ENCODE measurements at regions not wholly inside any gene's neighbourhood (a gene's known extent, or its start where the extent isn't known, plus 50 kb on each side); places are given as distances from the start of the nearest gene placed in this dataset.

- Histone ChIP-seq H3K4me1 (ENCODE audit: control extremely low read depth in 1 of 4, control insufficient read depth in 4 of 4, insufficient read depth in 4 of 4, low read length in 3 of 4) (no peaks in the 10 kb centered on the region), H3K4me3 (ENCODE audit: control insufficient read depth in 1 of 7, extremely low read depth in 1 of 7, insufficient read depth in 4 of 7, low read depth in 2 of 7, low read length in 6 of 7) (no peak overlapping the region), H3K36me3 (ENCODE audit: control insufficient read depth in 4 of 4, insufficient read depth in 4 of 4, low read length in 3 of 4) (no peaks in the 10 kb centered on the region), H3K27me3 (replicated peaks in 2 of 5; ENCODE audit: control insufficient read depth in 4 of 5, insufficient read depth in 5 of 5, low read length in 4 of 5) (peaks cover 0 to 1% (median 0%) of the 10 kb centered on the region in 5 experiments), H3K27ac (ENCODE audit: insufficient read depth in 1 of 2, low read depth in 1 of 2, low read length in 2 of 2, poor library complexity in 1 of 2, severe bottlenecking in 2 of 2) (no peak overlapping the region), H3K9me3 (ENCODE audit: control extremely low read depth in 1 of 5, control insufficient read depth in 4 of 5, insufficient read depth in 2 of 5, low read depth in 1 of 5, low read length in 4 of 5) (peaks cover 4 to 12% (median 7%) of the 10 kb centered on the region in 5 experiments)
- 100% methylated on average over 2 of the region's 5 CpGs for WGBS (ENCODE audit: insufficient coverage)
- POLR2A ChIA-PET = no interaction called here
- no peak for DNase-seq
- CTCF ChIA-PET = no interaction called here
Observed at GRCh38 chr1:229087339-229087738, 183.6 kb upstream of the RAB4A start.

GRCh38 chr1:229087906-229088305 is 183.0 kb upstream of the RAB4A start:
- 95% methylated on average over 14 of the region's 14 CpGs for WGBS (ENCODE audit: insufficient coverage)
- Histone ChIP-seq H3K27ac (ENCODE audit: insufficient read depth in 1 of 2, low read depth in 1 of 2, low read length in 2 of 2, poor library complexity in 1 of 2, severe bottlenecking in 2 of 2) (no peak overlapping the region), H3K4me1 (ENCODE audit: control extremely low read depth in 1 of 4, control insufficient read depth in 4 of 4, insufficient read depth in 4 of 4, low read length in 3 of 4) (no peaks in the 10 kb centered on the region), H3K36me3 (ENCODE audit: control insufficient read depth in 4 of 4, insufficient read depth in 4 of 4, low read length in 3 of 4) (no peaks in the 10 kb centered on the region), H3K9me3 (ENCODE audit: control extremely low read depth in 1 of 5, control insufficient read depth in 4 of 5, insufficient read depth in 2 of 5, low read depth in 1 of 5, low read length in 4 of 5) (peaks cover 4 to 8% (median 7%) of the 10 kb centered on the region in 5 experiments), H3K27me3 (replicated peaks in 2 of 5; ENCODE audit: control insufficient read depth in 4 of 5, insufficient read depth in 5 of 5, low read length in 4 of 5) (peaks cover 0 to 2% (median 0%) of the 10 kb centered on the region in 5 experiments), H3K4me3 (ENCODE audit: control insufficient read depth in 1 of 7, extremely low read depth in 1 of 7, insufficient read depth in 4 of 7, low read depth in 2 of 7, low read length in 6 of 7) (no peak overlapping the region)
- ChIA-PET CTCF (no interaction called here), POLR2A (no interaction called here)
- no peak for DNase-seq

GRCh38 chr1:229088711-229089110 is 182.2 kb upstream of the RAB4A start:
- no peaks in the 10 kb centered on the region for H3K36me3 ChIP-seq (ENCODE audit: control insufficient read depth in 4 of 4, insufficient read depth in 4 of 4, low read length in 3 of 4)
- POLR2A ChIA-PET = no interaction called here
- no peak overlapping the region for H3K4me3 ChIP-seq (ENCODE audit: control insufficient read depth in 1 of 7, extremely low read depth in 1 of 7, insufficient read depth in 4 of 7, low read depth in 2 of 7, low read length in 6 of 7)
- no peaks in the 10 kb centered on the region for H3K4me1 ChIP-seq (ENCODE audit: control extremely low read depth in 1 of 4, control insufficient read depth in 4 of 4, insufficient read depth in 4 of 4, low read length in 3 of 4)
- CTCF ChIA-PET = no interaction called here
- whole genome bisulfite sequencing (ENCODE audit: insufficient coverage) = 93% methylated on average over 2 of the region's 4 CpGs
- H3K27ac ChIP-seq (ENCODE audit: insufficient read depth in 1 of 2, low read depth in 1 of 2, low read length in 2 of 2, poor library complexity in 1 of 2, severe bottlenecking in 2 of 2) = no peak overlapping the region
- DNase-seq = no peak
- peaks cover 0 to 2% (median 1%) of the 10 kb centered on the region in 5 experiments for H3K9me3 ChIP-seq (ENCODE audit: control extremely low read depth in 1 of 5, control insufficient read depth in 4 of 5, insufficient read depth in 2 of 5, low read depth in 1 of 5, low read length in 4 of 5)
- H3K27me3 ChIP-seq (replicated peaks in 2 of 5; ENCODE audit: control insufficient read depth in 4 of 5, insufficient read depth in 5 of 5, low read length in 4 of 5) = peaks cover 0 to 2% (median 0%) of the 10 kb centered on the region in 5 experiments

- WGBS (ENCODE audit: insufficient coverage) = 83% methylated on average over 4 of the region's 4 CpGs
- ChIA-PET POLR2A (no interaction called here), CTCF (no interaction called here)
- DNase-seq = no peak
- Histone ChIP-seq H3K27ac (ENCODE audit: insufficient read depth in 1 of 2, low read depth in 1 of 2, low read length in 2 of 2, poor library complexity in 1 of 2, severe bottlenecking in 2 of 2) (no peak overlapping the region), H3K36me3 (ENCODE audit: control insufficient read depth in 4 of 4, insufficient read depth in 4 of 4, low read length in 3 of 4) (no peaks in the 10 kb centered on the region), H3K4me3 (ENCODE audit: control insufficient read depth in 1 of 7, extremely low read depth in 1 of 7, insufficient read depth in 4 of 7, low read depth in 2 of 7, low read length in 6 of 7) (no peak overlapping the region), H3K27me3 (replicated peaks in 2 of 5; ENCODE audit: control insufficient read depth in 4 of 5, insufficient read depth in 5 of 5, low read length in 4 of 5) (peaks cover 0 to 2% (median 0%) of the 10 kb centered on the region in 5 experiments), H3K4me1 (ENCODE audit: control extremely low read depth in 1 of 4, control insufficient read depth in 4 of 4, insufficient read depth in 4 of 4, low read length in 3 of 4) (no peaks in the 10 kb centered on the region), H3K9me3 (ENCODE audit: control extremely low read depth in 1 of 5, control insufficient read depth in 4 of 5, insufficient read depth in 2 of 5, low read depth in 1 of 5, low read length in 4 of 5) (no peaks in the 10 kb centered on the region)
Observed at GRCh38 chr1:229089586-229090208, 181.2 kb upstream of the RAB4A start.

GRCh38 chr1:229091721-229092136 is 179.2 kb upstream of the RAB4A start:
- Histone ChIP-seq H3K4me1 (ENCODE audit: control extremely low read depth in 1 of 4, control insufficient read depth in 4 of 4, insufficient read depth in 4 of 4, low read length in 3 of 4) (no peaks in the 10 kb centered on the region), H3K27me3 (replicated peaks in 2 of 5; ENCODE audit: control insufficient read depth in 4 of 5, insufficient read depth in 5 of 5, low read length in 4 of 5) (peaks cover 0 to 2% (median 0%) of the 10 kb centered on the region in 5 experiments), H3K36me3 (ENCODE audit: control insufficient read depth in 4 of 4, insufficient read depth in 4 of 4, low read length in 3 of 4) (no peaks in the 10 kb centered on the region), H3K4me3 (ENCODE audit: control insufficient read depth in 1 of 7, extremely low read depth in 1 of 7, insufficient read depth in 4 of 7, low read depth in 2 of 7, low read length in 6 of 7) (no peak overlapping the region), H3K9me3 (ENCODE audit: control extremely low read depth in 1 of 5, control insufficient read depth in 4 of 5, insufficient read depth in 2 of 5, low read depth in 1 of 5, low read length in 4 of 5) (peaks cover 0 to 2% (median 2%) of the 10 kb centered on the region in 5 experiments), H3K27ac (ENCODE audit: insufficient read depth in 1 of 2, low read depth in 1 of 2, low read length in 2 of 2, poor library complexity in 1 of 2, severe bottlenecking in 2 of 2) (no peak overlapping the region)
- CTCF ChIA-PET = interaction anchor here (0.6 to 1.4 kb wide), 6 partner anchors 9 to 118 kb away, joined by 3 to 4 read pairs (median 4); no protein-coding TSS in a partner anchor
- 94% methylated on average over 7 of the region's 7 CpGs for WGBS (ENCODE audit: insufficient coverage)
- POLR2A ChIA-PET = no interaction called here
- no peak for DNase-seq

GRCh38 chr1:229092377-229093237 is 178.3 kb upstream of the RAB4A start:
- DNase-seq = no peak
- ChIA-PET POLR2A (no interaction called here), CTCF (interaction anchor here (0.6 to 1.5 kb wide), 7 partner anchors 10 to 117 kb away, joined by 3 to 4 read pairs (median 4); no protein-coding TSS in a partner anchor)
- H3K27me3 ChIP-seq (replicated peaks in 2 of 5; ENCODE audit: control insufficient read depth in 4 of 5, insufficient read depth in 5 of 5, low read length in 4 of 5) = peaks cover 0 to 2% (median 0%) of the 10 kb centered on the region in 5 experiments
- WGBS (ENCODE audit: insufficient coverage) = 83% methylated on average over 5 of the region's 8 CpGs
- peaks cover 0 to 2% (median 2%) of the 10 kb centered on the region in 5 experiments for H3K9me3 ChIP-seq (ENCODE audit: control extremely low read depth in 1 of 5, control insufficient read depth in 4 of 5, insufficient read depth in 2 of 5, low read depth in 1 of 5, low read length in 4 of 5)
- H3K4me1 ChIP-seq (ENCODE audit: control extremely low read depth in 1 of 4, control insufficient read depth in 4 of 4, insufficient read depth in 4 of 4, low read length in 3 of 4) = no peaks in the 10 kb centered on the region
- no peak overlapping the region for H3K4me3 ChIP-seq (ENCODE audit: control insufficient read depth in 1 of 7, extremely low read depth in 1 of 7, insufficient read depth in 4 of 7, low read depth in 2 of 7, low read length in 6 of 7)
- H3K36me3 ChIP-seq (ENCODE audit: control insufficient read depth in 4 of 4, insufficient read depth in 4 of 4, low read length in 3 of 4) = no peaks in the 10 kb centered on the region
- H3K27ac ChIP-seq (ENCODE audit: insufficient read depth in 1 of 2, low read depth in 1 of 2, low read length in 2 of 2, poor library complexity in 1 of 2, severe bottlenecking in 2 of 2) = no peak overlapping the region

GRCh38 chr1:229093238-229093540 is 177.7 kb upstream of the RAB4A start:
- H3K27me3 ChIP-seq (replicated peaks in 2 of 5; ENCODE audit: control insufficient read depth in 4 of 5, insufficient read depth in 5 of 5, low read length in 4 of 5) = peaks cover 0 to 2% (median 0%) of the 10 kb centered on the region in 5 experiments
- no peak for DNase-seq
- no peak overlapping the region for H3K4me3 ChIP-seq (ENCODE audit: control insufficient read depth in 1 of 7, extremely low read depth in 1 of 7, insufficient read depth in 4 of 7, low read depth in 2 of 7, low read length in 6 of 7)
- H3K4me1 ChIP-seq (ENCODE audit: control extremely low read depth in 1 of 4, control insufficient read depth in 4 of 4, insufficient read depth in 4 of 4, low read length in 3 of 4) = no peaks in the 10 kb centered on the region
- H3K9me3 ChIP-seq (ENCODE audit: control extremely low read depth in 1 of 5, control insufficient read depth in 4 of 5, insufficient read depth in 2 of 5, low read depth in 1 of 5, low read length in 4 of 5) = peaks cover 0 to 2% (median 2%) of the 10 kb centered on the region in 5 experiments
- POLR2A ChIA-PET = no interaction called here
- no peak overlapping the region for H3K27ac ChIP-seq (ENCODE audit: insufficient read depth in 1 of 2, low read depth in 1 of 2, low read length in 2 of 2, poor library complexity in 1 of 2, severe bottlenecking in 2 of 2)
- no CpG with 5 or more reads among the region's 2 CpGs for WGBS (ENCODE audit: insufficient coverage)
- no peaks in the 10 kb centered on the region for H3K36me3 ChIP-seq (ENCODE audit: control insufficient read depth in 4 of 4, insufficient read depth in 4 of 4, low read length in 3 of 4)
- CTCF ChIA-PET = interaction anchor here (1.5 kb wide), 1 partner anchor 58 kb away, joined by 3 read pairs; no protein-coding TSS in a partner anchor
